HepG2 (cell line): ENCODE measurements at regions not wholly inside any gene's neighbourhood (a gene's known extent, or its start where the extent isn't known, plus 50 kb on each side); places are given as distances from the start of the nearest gene placed in this dataset.

Source experiments
- ATAD3A ChIP-seq: sonication (generic); formaldehyde crosslinking; IDR thresholded peaks from 2 replicates; pipeline ENCODE4 v1.4.0; 2020; ENCODE audit warnings: missing genetic modification reagents
- CBX2 ChIP-seq, 2 experiments: fragments of 200-600 bp in 1 of 2; sonication (generic); formaldehyde crosslinking in 1 of 2; IDR thresholded peaks; 2 replicates each; pipeline versions ENCODE4 v1.7.0 to v1.8.1; 2018 to 2022; ENCODE audit warnings: low read depth in 2 of 2, low read length in 1 of 2, mild to moderate bottlenecking in 1 of 2, missing genetic modification reagents in 1 of 2
- GTF2F1 ChIP-seq: fragments of 150-350 bp; IDR thresholded peaks from 2 replicates; pipeline ENCODE4 v1.6.1; 2014; ENCODE audit warnings: low read length
- HMG20B ChIP-seq: conservative IDR thresholded peaks from 2 replicates; pipeline ENCODE4 v1.6.1; 2016; ENCODE audit warnings: missing genetic modification reagents, missing compliant biosample characterization
- IRF1 ChIP-seq: sonication (generic); formaldehyde crosslinking; IDR thresholded peaks from 2 replicates; pipeline ENCODE4 v1.4.0; 2020; ENCODE audit warnings: low read depth, mild to moderate bottlenecking, missing genetic modification reagents
- MXI1 ChIP-seq: IDR thresholded peaks from 3 replicates; pipeline ENCODE4 v1.6.1; 2012; ENCODE audit warnings: low read depth, low read length, inconsistent platforms, borderline replicate concordance
- PAX8 ChIP-seq: sonication (generic); formaldehyde crosslinking; IDR thresholded peaks from 2 replicates; pipeline ENCODE4 v1.8.0; 2022; ENCODE audit warnings: mild to moderate bottlenecking, missing genetic modification reagents, borderline replicate concordance
- YY1 ChIP-seq: IDR thresholded peaks from 2 replicates; pipeline ENCODE4 v1.6.1; 2011; ENCODE audit warnings: low read length, low read depth, moderate library complexity, mild to moderate bottlenecking; ENCODE audit not compliant: insufficient read depth, insufficient replicate concordance
- ZFP37 ChIP-seq: sonication (generic); formaldehyde crosslinking; IDR thresholded peaks from 2 replicates; pipeline ENCODE4 v1.4.0; 2020; ENCODE audit warnings: missing genetic modification reagents, borderline replicate concordance
- ZNF326 ChIP-seq: sonication (generic); formaldehyde crosslinking; IDR thresholded peaks from 2 replicates; pipeline ENCODE4 v1.4.0; 2020; ENCODE audit warnings: missing genetic modification reagents, borderline replicate concordance

- TF ChIP-seq IRF1 (CRISPR knock-in tag) (no peak), GTF2F1 (no peak), ATAD3A (no peak), PAX8 (CRISPR knock-in tag) (no peak), YY1 (no peak), CBX2 (IDR thresholded peaks at IDR 0.05; ENCODE audit: low read depth, low read length) (no peak), CBX2 (CRISPR knock-in tag; IDR thresholded peaks at IDR 0.05; ENCODE audit: low read depth) (no peak), ZFP37 (CRISPR knock-in tag) (no peak), HMG20B (no peak), ZNF326 (CRISPR knock-in tag) (no peak), MXI1 (no peak)
These were observed 397.6 kb upstream of the IRX4 start for GRCh38 chr5:2280318-2280717.
